GM20000 (cell line): ENCODE measurements at regions not wholly inside any gene's neighbourhood (a gene's known extent, or its start where the extent isn't known, plus 50 kb on each side); places are given as distances from the start of the nearest gene placed in this dataset.
A peak's percentile ranks its signal among the peaks of the same experiment; 100 is the strongest.

Experiments
- DNase-seq: peaks from one replicate; pipeline ENCODE4 v3.0.0; 2012; ENCODE audit warnings: low spot score
- TF ChIP-seq, protein P1 (sequence below): IDR thresholded peaks from 2 replicates; pipeline ENCODE4 v1.5.1; 2012; ENCODE audit warnings: mild to moderate bottlenecking, control low read depth; ENCODE audit errors: extremely low read depth, missing control alignments

- no peak for DNase-seq
- TF ChIP-seq, protein P1, sequence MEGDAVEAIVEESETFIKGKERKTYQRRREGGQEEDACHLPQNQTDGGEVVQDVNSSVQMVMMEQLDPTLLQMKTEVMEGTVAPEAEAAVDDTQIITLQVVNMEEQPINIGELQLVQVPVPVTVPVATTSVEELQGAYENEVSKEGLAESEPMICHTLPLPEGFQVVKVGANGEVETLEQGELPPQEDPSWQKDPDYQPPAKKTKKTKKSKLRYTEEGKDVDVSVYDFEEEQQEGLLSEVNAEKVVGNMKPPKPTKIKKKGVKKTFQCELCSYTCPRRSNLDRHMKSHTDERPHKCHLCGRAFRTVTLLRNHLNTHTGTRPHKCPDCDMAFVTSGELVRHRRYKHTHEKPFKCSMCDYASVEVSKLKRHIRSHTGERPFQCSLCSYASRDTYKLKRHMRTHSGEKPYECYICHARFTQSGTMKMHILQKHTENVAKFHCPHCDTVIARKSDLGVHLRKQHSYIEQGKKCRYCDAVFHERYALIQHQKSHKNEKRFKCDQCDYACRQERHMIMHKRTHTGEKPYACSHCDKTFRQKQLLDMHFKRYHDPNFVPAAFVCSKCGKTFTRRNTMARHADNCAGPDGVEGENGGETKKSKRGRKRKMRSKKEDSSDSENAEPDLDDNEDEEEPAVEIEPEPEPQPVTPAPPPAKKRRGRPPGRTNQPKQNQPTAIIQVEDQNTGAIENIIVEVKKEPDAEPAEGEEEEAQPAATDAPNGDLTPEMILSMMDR, result no peak
Observed at GRCh38 chr18:46246101-46246500, 141.9 kb downstream of the HAUS1 start.

- TF ChIP-seq, protein P1, result no peak
- DNase-seq, result no peak
Observed at GRCh38 chr18:46247942-46248341, 143.8 kb downstream of the HAUS1 start.

DNA sequence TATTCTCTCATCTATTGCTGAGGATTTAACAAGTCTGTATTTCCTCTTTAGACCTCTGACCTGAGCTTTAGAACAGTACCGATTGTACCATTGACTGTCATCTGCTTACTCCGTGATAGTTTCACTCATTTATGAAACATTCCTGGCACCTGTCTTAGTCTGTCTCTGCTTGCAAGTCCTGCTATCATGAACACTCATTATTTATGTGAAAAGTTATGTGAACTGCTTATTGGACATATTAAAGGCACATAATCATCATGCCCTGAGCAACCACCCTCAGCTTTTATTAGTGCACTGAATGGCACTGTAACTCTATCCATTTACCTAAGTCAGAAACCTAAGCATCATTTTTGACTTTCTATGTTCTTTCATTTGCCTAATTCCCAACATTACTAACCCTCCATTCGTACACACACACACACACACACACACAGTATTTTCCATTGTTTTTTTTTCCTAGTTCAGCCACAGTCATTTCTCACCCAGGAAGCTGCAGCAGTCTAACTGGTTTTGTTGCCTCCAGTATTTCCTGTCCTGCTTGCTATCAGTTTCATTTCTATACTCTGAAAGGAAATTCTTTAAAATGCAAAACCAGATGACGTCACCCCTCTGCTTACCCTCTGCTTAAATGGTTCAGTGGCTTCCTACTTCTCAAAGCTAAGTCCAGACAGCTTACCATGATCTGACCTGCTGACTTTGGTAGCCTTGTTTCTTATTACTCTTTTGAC, 146.1 kb downstream of the HAUS1 start:
- peak; percentile 77 for DNase-seq
- TF ChIP-seq, protein P1, result no peak

DNA sequence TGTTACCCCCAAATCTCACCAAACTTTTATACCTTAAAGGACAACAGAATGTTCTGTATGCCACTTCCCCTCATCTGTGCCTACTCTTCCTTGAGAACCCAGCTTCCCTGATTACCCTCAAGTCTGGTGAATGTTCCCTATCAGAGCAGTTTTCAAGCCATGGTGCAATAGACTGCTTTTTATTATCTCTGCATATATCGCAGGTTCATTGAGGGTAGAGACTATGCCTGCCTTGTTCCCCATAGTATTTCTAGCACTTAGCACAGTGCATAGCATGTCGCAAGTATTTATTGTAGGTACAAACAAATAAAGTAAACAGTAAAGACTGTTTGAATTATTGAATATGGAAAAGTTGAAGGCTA, 146.6 kb downstream of the HAUS1 start:
- DNase-seq, result no peak
- TF ChIP-seq, protein P1, result no peak

DNA sequence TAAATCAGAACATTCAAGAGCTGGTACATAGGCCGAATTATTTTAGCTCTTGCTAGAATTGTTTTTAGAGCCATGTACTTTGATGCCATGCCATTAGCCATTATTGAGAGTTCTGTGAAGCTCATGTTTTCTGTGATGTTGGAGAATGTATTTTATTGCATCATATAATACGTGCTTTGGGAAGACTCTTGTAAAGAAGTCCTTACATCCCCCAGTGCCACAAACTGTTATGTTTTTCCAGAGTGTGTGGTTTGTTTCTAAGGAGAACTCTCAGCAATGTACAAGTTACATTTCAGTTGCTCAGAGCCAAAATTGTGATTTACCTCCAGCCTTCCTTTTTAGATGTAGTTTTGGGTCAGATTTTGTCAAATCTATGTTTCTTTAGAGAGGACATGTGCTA, 148.6 kb downstream of the HAUS1 start:
- no peak for DNase-seq
- TF ChIP-seq, protein P1, result no peak

DNA sequence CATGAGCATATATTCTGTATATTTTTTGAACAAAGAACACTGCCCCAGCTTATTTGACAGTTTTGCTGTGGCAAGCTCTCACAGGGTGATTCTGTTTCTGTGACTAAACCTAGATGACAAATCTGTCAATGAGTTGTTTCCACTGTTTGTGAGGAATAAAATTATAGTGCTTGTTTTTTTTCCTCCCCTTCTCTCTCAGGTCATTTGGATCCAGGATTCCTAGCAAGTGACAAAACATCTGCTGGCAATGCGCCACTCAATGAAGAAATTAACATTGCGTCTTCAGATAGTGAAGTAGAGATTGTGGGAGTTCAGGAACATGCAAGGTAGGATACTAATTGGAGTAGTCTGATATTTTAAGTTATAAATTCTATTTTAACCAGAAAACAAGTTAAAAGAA, 149.3 kb downstream of the HAUS1 start:
- DNase-seq, result no peak
- TF ChIP-seq, protein P1, result no peak

GRCh38 chr18:46256078-46256477, 151.9 kb downstream of the HAUS1 start:
- TF ChIP-seq, protein P1, result no peak
- DNase-seq, result no peak
